GM21619 (cell line): ENCODE measurements at regions not wholly inside any gene's neighbourhood (a gene's known extent, or its start where the extent isn't known, plus 50 kb on each side); places are given as distances from the start of the nearest gene placed in this dataset.
"Not testable (repeated sequence)": the region's sequence is repeated elsewhere in the genome, so short reads cannot be mapped to it uniquely, and the experiment has no call there.

ENCODE experiments used
- ATAC-seq: cut with Tn5 transposase; IDR thresholded peaks from one replicate; pipeline ENCODE4 v1.9.1; 2021; ENCODE audit not compliant: unreplicated experiment

DNA sequence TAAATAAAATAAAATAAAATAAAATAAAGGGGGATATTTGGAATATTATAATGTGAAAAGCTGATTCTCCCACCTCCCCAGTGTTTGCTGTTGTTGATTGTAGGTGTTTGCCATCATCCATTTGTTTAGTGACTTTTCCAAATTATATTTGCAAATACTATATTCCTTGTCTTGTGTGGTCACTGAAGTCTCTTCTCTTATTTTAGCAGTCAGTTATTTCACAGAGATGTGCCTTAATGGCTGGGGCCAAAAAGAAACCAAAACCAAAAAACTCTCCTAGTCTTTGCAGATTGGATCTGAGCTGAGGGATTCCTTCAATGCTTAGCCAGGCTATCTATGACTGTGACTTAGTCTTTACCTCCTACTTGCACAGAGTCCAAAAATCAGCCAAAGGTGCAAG, 70.9 kb upstream of the ZNF169 start:
- ATAC-seq = no peak

DNA sequence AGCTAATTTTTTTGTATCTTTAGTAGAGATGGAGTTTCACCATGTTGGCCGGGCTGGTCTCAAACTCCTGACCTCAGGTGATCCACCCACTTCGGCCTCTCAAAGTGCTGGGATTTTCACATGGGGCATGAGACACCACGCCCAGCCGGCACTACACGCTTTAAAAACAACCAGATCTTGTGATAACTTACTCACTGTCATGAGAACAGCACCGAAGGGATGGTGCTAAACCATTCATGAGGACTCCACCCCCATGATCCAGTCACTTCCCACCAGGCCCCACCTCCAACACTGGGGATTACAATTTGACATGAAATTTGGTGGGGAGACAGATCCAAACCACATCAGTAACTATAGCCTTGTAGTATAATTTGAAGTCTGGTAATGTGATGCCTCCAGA, 67.4 kb upstream of the ZNF169 start:
- ATAC-seq = not testable (repeated sequence)

DNA sequence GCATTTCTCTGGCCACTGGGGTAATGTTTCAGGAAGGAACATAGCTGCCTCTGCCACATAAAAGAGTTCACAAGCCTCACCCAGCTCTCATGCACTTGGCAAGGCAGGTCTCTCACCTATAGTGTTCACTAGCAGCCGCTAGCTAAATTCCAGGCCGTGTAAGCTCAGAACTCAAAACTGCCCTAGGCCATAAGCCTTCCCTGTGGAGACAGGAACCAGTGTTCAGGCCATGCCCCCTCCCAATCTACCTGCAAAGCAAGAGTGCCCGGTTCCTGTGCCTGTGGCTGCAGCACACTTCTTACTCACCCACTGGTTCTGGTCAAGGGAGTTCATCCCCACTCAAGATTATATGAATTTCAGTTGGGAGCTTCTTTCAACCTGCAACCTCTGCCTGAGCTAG, 60.7 kb upstream of the ZNF169 start:
- ATAC-seq = no peak

DNA sequence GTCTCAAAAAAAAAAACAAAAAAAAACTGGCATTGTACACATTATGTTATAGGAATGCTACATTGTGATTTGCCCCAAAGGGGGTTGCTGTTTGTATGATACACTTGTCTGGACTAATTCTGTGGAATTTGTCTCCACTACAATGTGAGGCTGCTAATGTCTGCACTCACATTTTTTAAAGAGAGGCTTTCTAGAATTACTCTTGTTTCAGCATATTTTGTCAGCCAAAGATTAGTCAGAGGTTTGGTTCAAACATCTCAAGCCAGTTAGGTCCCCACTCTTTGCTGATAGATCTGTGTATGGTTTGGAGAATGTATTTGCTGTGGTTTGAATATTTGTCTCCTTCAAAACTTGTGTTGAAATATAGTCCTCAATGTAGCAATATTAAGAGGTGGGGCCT, 59.3 kb upstream of the ZNF169 start:
- ATAC-seq = no peak

DNA sequence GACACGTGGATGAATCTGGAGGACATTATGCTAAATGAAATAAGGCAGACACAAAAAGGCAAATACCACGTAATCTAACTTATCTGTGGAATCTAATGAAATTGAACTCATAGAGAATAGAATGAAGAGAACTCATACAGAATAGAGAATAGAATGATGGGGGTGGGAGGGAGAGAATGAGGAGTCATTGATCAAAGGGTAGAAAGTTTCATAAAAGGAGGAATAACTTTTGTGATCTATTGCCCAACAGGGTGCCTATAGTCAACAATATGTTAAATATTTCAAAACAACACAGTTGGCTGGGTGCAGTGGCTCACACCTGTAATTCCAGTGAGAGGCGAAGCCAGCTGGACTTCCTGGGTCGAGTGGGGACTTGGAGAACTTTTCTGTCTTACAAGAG, 54.9 kb upstream of the ZNF169 start:
- ATAC-seq = no peak

DNA sequence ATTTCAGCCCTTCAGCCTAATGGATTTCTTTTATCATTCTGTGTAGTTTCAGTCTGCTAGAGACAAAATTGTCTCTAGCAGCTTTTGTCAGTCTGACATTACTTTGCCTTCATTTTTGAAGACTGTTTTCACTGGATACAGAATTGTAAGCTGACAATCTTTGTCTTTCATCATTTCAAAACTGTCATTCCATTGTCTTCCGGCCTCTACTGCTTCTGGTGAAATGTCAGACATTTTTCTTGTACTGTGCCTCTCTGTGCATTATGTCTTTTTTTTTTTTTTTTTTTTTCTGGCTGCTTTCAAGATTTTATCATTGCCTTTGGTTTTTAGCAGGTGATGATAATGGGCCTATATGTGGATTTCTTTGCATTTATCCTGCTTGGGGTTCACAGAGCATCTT, 51.3 kb upstream of the ZNF169 start:
- no peak for ATAC-seq
